LNCAP (cell line): ENCODE measurements at regions not wholly inside any gene's neighbourhood (a gene's known extent, or its start where the extent isn't known, plus 50 kb on each side); places are given as distances from the start of the nearest gene placed in this dataset.

Experiments used
- TF ChIP-seq, protein P1 (sequence below): fragments of 450-650 bp; IDR thresholded peaks from 2 replicates; pipeline ENCODE4 v1.5.1; 2017; ENCODE audit warnings: mild to moderate bottlenecking

- TF ChIP-seq, protein P1, sequence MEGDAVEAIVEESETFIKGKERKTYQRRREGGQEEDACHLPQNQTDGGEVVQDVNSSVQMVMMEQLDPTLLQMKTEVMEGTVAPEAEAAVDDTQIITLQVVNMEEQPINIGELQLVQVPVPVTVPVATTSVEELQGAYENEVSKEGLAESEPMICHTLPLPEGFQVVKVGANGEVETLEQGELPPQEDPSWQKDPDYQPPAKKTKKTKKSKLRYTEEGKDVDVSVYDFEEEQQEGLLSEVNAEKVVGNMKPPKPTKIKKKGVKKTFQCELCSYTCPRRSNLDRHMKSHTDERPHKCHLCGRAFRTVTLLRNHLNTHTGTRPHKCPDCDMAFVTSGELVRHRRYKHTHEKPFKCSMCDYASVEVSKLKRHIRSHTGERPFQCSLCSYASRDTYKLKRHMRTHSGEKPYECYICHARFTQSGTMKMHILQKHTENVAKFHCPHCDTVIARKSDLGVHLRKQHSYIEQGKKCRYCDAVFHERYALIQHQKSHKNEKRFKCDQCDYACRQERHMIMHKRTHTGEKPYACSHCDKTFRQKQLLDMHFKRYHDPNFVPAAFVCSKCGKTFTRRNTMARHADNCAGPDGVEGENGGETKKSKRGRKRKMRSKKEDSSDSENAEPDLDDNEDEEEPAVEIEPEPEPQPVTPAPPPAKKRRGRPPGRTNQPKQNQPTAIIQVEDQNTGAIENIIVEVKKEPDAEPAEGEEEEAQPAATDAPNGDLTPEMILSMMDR, result no peak
These were observed 165.4 kb upstream of the CPNE8 start for GRCh38 chr12:39070775-39071174.

- TF ChIP-seq, protein P1, result no peak
These were observed 160.1 kb upstream of the CPNE8 start for GRCh38 chr12:39065455-39065854.

DNA sequence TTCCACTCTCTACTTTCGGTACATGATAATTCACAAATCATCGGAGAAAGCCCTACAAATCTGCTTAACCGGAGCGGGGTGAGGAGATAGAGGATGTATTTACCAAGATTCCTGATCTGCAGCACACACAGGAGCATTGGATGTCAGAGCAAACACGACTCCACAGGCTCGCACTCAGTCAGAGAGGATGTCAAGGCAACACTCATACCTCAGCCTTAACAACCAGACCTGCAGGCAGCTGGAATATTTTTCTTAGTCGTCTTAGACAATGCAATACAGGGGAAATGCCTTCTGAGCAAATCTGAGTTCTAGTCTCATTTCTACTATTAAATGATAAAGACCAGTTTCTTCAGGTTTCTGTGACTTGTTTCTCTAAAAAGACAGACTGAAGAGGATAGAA, 159.3 kb upstream of the CPNE8 start:
- TF ChIP-seq, protein P1, result no peak

GRCh38 chr12:39062266-39062996, 157.0 kb upstream of the CPNE8 start:
- TF ChIP-seq, protein P1, result no peak

- TF ChIP-seq, protein P1, result no peak
These were observed 156.2 kb upstream of the CPNE8 start for GRCh38 chr12:39061576-39061975.

DNA sequence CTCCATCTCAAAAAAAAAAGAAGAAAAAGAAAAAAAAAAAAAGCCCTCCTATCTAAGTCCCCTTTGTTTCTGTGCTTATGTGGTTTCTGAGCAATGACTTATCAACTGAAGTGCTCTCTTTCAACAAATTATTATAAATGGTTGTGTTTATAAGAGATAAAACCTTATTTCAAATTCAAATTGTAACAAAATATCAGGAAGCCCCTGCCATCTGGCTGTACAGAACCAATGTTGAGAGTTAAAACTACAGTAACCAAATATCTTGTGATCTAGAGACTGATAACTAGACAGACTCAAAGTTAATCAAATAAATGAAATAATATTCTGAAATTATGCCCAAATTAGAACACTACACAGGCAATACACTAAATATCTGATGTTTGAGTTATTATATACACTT, 143.0 kb upstream of the CPNE8 start:
- TF ChIP-seq, protein P1, result no peak

DNA sequence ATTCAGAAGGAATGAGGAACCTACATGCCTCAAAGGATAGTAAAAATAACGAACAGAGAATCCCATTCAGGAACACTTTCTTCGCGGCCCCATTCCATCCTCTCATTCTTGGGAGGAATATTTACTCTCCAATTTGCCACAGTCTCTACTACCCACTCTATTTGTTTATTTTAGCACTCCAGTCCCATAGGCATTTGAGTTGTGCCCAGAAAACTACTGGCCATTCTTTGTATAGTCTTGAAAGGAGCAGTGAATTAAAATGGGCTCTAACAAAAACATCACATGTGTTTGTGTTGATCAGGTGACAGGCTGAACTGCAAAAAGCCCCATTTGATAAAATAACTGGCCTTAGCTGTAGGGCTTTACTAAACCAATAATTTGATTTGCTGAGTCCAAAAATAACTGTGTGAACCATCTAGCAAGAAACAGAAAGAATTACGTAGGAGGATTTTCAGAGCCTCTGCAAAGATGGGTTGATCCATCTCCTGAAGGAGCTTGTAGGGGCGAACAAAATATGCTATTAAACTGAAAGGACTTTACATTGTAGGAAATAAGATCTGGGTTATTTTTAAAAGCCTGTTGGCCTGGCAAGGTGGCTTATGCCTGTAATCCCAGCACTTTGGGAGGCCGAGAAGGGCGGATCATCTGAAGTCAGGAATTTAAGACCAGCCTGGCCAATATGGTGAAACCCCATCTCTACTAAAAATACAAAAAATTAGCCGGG, 142.3 kb upstream of the CPNE8 start:
- TF ChIP-seq, protein P1, result no peak
